Right atrium auricular region (tissue), 2 donors: ENCODE measurements at regions not wholly inside any gene's neighbourhood (a gene's known extent, or its start where the extent isn't known, plus 50 kb on each side); places are given as distances from the start of the nearest gene placed in this dataset.
A peak's percentile ranks its signal among the peaks of the same experiment; 100 is the strongest.

Experiments
- DNase-seq: peaks from one replicate; pipeline ENCODE4 v3.0.0-alpha.2; 2019; ENCODE audit warnings: low spot score
- H3K27ac ChIP-seq, 2 donors: fragments of 200-600 bp; sonication (generic); 1 replicate in 1 of 2; 2 replicates in 1 of 2; pipeline ENCODE4 v1.5.1; 2016 to 2019
- H3K27me3 ChIP-seq, 2 donors: fragments of 200-600 bp; sonication (generic); one replicate each; pipeline versions ENCODE4 v1.5.1 to v1.6.0; 2017 to 2019
- H3K36me3 ChIP-seq: fragments of 200-600 bp; sonication (generic); one replicate; pipeline ENCODE4 v1.5.1; 2016
- H3K4me1 ChIP-seq, 2 donors: fragments of 200-600 bp; sonication (generic); one replicate each; pipeline versions ENCODE4 v1.5.1 to v1.6.0; 2017 to 2019
- H3K4me3 ChIP-seq, 2 donors: fragments of 200-600 bp; sonication (generic); 1 replicate in 1 of 2; 2 replicates in 1 of 2; pipeline ENCODE4 v1.5.1; 2017 to 2019; ENCODE audit warnings: mild to moderate bottlenecking in 1 of 2, moderate library complexity in 1 of 2
- H3K9me3 ChIP-seq, 2 donors: fragments of 200-600 bp; sonication (generic); one replicate each; pipeline ENCODE4 v1.5.1; 2019
- TF ChIP-seq, protein P1 (sequence below), 2 donors: fragments of 200-600 bp; sonication (generic); IDR thresholded peaks; one replicate each; pipeline ENCODE4 v1.5.1; 2019; ENCODE audit warnings: antibody characterized with exemption in 2 of 2

- Histone ChIP-seq H3K36me3 (no peaks in the 10 kb centered on the region), H3K27ac (no peak overlapping the region), H3K27me3 (no peaks in the 10 kb centered on the region), H3K4me3 (no peak overlapping the region), H3K4me1 (no peaks in the 10 kb centered on the region), H3K9me3 (no peaks in the 10 kb centered on the region)
- TF ChIP-seq, protein P1, sequence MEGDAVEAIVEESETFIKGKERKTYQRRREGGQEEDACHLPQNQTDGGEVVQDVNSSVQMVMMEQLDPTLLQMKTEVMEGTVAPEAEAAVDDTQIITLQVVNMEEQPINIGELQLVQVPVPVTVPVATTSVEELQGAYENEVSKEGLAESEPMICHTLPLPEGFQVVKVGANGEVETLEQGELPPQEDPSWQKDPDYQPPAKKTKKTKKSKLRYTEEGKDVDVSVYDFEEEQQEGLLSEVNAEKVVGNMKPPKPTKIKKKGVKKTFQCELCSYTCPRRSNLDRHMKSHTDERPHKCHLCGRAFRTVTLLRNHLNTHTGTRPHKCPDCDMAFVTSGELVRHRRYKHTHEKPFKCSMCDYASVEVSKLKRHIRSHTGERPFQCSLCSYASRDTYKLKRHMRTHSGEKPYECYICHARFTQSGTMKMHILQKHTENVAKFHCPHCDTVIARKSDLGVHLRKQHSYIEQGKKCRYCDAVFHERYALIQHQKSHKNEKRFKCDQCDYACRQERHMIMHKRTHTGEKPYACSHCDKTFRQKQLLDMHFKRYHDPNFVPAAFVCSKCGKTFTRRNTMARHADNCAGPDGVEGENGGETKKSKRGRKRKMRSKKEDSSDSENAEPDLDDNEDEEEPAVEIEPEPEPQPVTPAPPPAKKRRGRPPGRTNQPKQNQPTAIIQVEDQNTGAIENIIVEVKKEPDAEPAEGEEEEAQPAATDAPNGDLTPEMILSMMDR (IDR thresholded peaks at IDR 0.05), result no peak
- DNase-seq, result no peak
These were observed 217.7 kb upstream of the CDH8 start for GRCh38 chr16:62253966-62254365.

DNA sequence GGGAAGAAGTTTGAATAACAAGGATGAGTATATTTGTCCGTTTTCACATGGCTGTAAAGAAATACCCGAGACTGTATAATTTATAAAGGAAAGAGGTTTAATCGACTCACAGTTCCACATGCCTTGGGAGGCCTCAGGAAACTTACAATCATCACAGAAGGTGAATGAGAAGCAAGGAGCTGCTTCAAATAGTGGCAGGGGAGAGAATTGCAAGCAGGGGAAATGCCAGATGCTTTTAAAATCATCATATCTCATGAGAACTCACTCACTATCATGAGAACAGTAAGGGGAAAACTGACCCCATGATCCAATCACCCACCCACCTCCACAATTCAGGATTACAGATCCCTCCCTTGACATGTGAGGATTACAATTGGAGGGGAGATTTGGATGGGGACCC is 212.8 kb upstream of the CDH8 start:
- Histone ChIP-seq H3K4me1 (no peaks in the 10 kb centered on the region), H3K4me3 (no peak overlapping the region), H3K27me3 (no peaks in the 10 kb centered on the region), H3K36me3 (no peaks in the 10 kb centered on the region), H3K9me3 (no peaks in the 10 kb centered on the region), H3K27ac (no peak overlapping the region)
- TF ChIP-seq, protein P1 (IDR thresholded peaks at IDR 0.05), result no peak
- no peak for DNase-seq

- H3K27ac ChIP-seq, result no peak overlapping the region
- no peaks in the 10 kb centered on the region for H3K9me3 ChIP-seq
- no peaks in the 10 kb centered on the region for H3K27me3 ChIP-seq
- no peak overlapping the region for H3K4me3 ChIP-seq
- H3K4me1 ChIP-seq, result no peaks in the 10 kb centered on the region
- no peaks in the 10 kb centered on the region for H3K36me3 ChIP-seq
- TF ChIP-seq, protein P1 (IDR thresholded peaks at IDR 0.05), result no peak
- no peak for DNase-seq
These were observed 204.5 kb upstream of the CDH8 start for GRCh38 chr16:62240722-62241121.

GRCh38 chr16:62225675-62226074 is 189.4 kb upstream of the CDH8 start:
- Histone ChIP-seq H3K4me3 (peak overlapping the region in 1 of 2 donors; percentile 14), H3K36me3 (no peaks in the 10 kb centered on the region), H3K27ac (no peak overlapping the region), H3K9me3 (no peaks in the 10 kb centered on the region), H3K27me3 (no peaks in the 10 kb centered on the region), H3K4me1 (no peaks in the 10 kb centered on the region)
- DNase-seq, result peak; percentile 69
- TF ChIP-seq, protein P1 (IDR thresholded peaks at IDR 0.05), result peak in 1 of 2 donors; percentile 58

GRCh38 chr16:62224646-62225209 is 188.5 kb upstream of the CDH8 start:
- H3K4me3 ChIP-seq, result no peak overlapping the region
- no peaks in the 10 kb centered on the region for H3K9me3 ChIP-seq
- TF ChIP-seq, protein P1 (IDR thresholded peaks at IDR 0.05), result no peak

GRCh38 chr16:62216837-62217236 is 180.6 kb upstream of the CDH8 start:
- TF ChIP-seq, protein P1 (IDR thresholded peaks at IDR 0.05), result no peak
- Histone ChIP-seq H3K27ac (no peak overlapping the region), H3K4me3 (no peak overlapping the region), H3K4me1 (no peaks in the 10 kb centered on the region), H3K9me3 (no peaks in the 10 kb centered on the region), H3K27me3 (no peaks in the 10 kb centered on the region), H3K36me3 (no peaks in the 10 kb centered on the region)
- DNase-seq, result no peak

More at GRCh38 chr16:62224646-62225209, 188.5 kb upstream of the CDH8 start:
- Histone ChIP-seq H3K27me3 (no peaks in the 10 kb centered on the region), H3K27ac (no peak overlapping the region), H3K4me1 (no peaks in the 10 kb centered on the region), H3K36me3 (no peaks in the 10 kb centered on the region)
- DNase-seq, result no peak
